ENCODE measurements at regions not wholly inside any gene's neighbourhood (a gene's known extent, or its start where the extent isn't known, plus 50 kb on each side); places are given as distances from the start of the nearest gene placed in this dataset.

- Mint-ChIP-seq H3K27me3 (ENCODE audit: low read depth) (no peaks in the 10 kb centered on the region), H3K4me3 (ENCODE audit: unreplicated experiment) (no peak overlapping the region), H3K4me1 (ENCODE audit: low read depth) (no peaks in the 10 kb centered on the region), H3K36me3 (ENCODE audit: low read depth) (no peaks in the 10 kb centered on the region), H3K27ac (ENCODE audit: unreplicated experiment) (no peak overlapping the region), H3K9me3 (ENCODE audit: low read depth) (peaks cover 34% of the 10 kb centered on the region)
- no peak for DNase-seq (ENCODE audit: low spot score)
- no peak for TF ChIP-seq CTCF (IDR thresholded peaks at IDR 0.05)
Measured at GRCh38 chr9:103168254-103168653, 173.1 kb downstream of the CYLC2 start.

GRCh38 chr9:103169798-103170197, 174.7 kb downstream of the CYLC2 start:
- Mint-ChIP-seq H3K27ac (ENCODE audit: unreplicated experiment) (no peak overlapping the region), H3K4me3 (ENCODE audit: unreplicated experiment) (no peak overlapping the region), H3K36me3 (ENCODE audit: low read depth) (no peaks in the 10 kb centered on the region), H3K9me3 (ENCODE audit: low read depth) (peaks cover 37% of the 10 kb centered on the region), H3K27me3 (ENCODE audit: low read depth) (no peaks in the 10 kb centered on the region), H3K4me1 (ENCODE audit: low read depth) (no peaks in the 10 kb centered on the region)
- no peak for DNase-seq (ENCODE audit: low spot score)
- TF ChIP-seq CTCF (IDR thresholded peaks at IDR 0.05): no peak

- no peaks in the 10 kb centered on the region for H3K4me1 Mint-ChIP-seq (ENCODE audit: low read depth)
- no peak for TF ChIP-seq CTCF (IDR thresholded peaks at IDR 0.05)
- H3K36me3 Mint-ChIP-seq (ENCODE audit: low read depth): no peaks in the 10 kb centered on the region
- H3K27me3 Mint-ChIP-seq (ENCODE audit: low read depth): no peaks in the 10 kb centered on the region
- no peak overlapping the region for H3K4me3 Mint-ChIP-seq (ENCODE audit: unreplicated experiment)
- no peak for DNase-seq (ENCODE audit: low spot score)
- H3K9me3 Mint-ChIP-seq (ENCODE audit: low read depth): peaks cover 10% of the 10 kb centered on the region
- H3K27ac Mint-ChIP-seq (ENCODE audit: unreplicated experiment): no peak overlapping the region
Measured at GRCh38 chr9:103183701-103184171, 188.6 kb downstream of the CYLC2 start.

GRCh38 chr9:103186959-103187358, 191.8 kb downstream of the CYLC2 start:
- TF ChIP-seq CTCF (IDR thresholded peaks at IDR 0.05): no peak
- Mint-ChIP-seq H3K4me3 (ENCODE audit: unreplicated experiment) (no peak overlapping the region), H3K4me1 (ENCODE audit: low read depth) (no peaks in the 10 kb centered on the region), H3K27me3 (ENCODE audit: low read depth) (no peaks in the 10 kb centered on the region), H3K27ac (ENCODE audit: unreplicated experiment) (no peak overlapping the region), H3K36me3 (ENCODE audit: low read depth) (no peaks in the 10 kb centered on the region), H3K9me3 (ENCODE audit: low read depth) (peaks cover 20% of the 10 kb centered on the region)
- DNase-seq (ENCODE audit: low spot score): no peak

- no peak for TF ChIP-seq CTCF (IDR thresholded peaks at IDR 0.05)
- no peak overlapping the region for H3K4me3 Mint-ChIP-seq (ENCODE audit: unreplicated experiment)
- H3K27ac Mint-ChIP-seq (ENCODE audit: unreplicated experiment): no peak overlapping the region
- H3K36me3 Mint-ChIP-seq (ENCODE audit: low read depth): no peaks in the 10 kb centered on the region
- H3K9me3 Mint-ChIP-seq (ENCODE audit: low read depth): peaks cover 20% of the 10 kb centered on the region
- no peaks in the 10 kb centered on the region for H3K4me1 Mint-ChIP-seq (ENCODE audit: low read depth)
- H3K27me3 Mint-ChIP-seq (ENCODE audit: low read depth): no peaks in the 10 kb centered on the region
- DNase-seq (ENCODE audit: low spot score): no peak
Measured at GRCh38 chr9:103188781-103189350, 193.7 kb downstream of the CYLC2 start.
